ENCODE measurements at regions not wholly inside any gene's neighbourhood (a gene's known extent, or its start where the extent isn't known, plus 50 kb on each side); places are given as distances from the start of the nearest gene placed in this dataset.

DNA sequence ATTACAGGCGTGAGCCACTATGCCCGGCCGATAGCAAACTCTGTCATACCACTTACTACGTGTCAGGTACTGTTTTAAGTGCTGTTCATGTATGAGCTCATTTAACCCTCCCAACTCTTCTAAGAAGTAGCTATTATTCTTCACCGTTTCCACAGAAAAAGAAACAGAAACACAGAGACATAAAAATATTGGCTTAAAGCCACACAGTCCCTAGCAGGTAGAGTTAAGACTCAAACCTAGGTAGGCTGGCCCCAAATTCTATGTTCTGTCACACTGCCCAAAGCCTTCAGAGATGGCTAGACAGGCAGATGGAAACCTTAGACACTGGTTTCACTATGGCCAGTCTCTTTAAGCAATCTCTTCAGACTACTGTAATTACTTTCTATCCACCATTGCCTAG, 149.8 kb upstream of the KCNMB2 start:
- Histone ChIP-seq H3K9me3 (no peaks in the 10 kb centered on the region), H3K27ac (replicated peaks in 1 of 4) (no peak overlapping the region), H3K4me3 (no peak overlapping the region), H3K4me1 (peaks cover 28 to 39% (median 37%) of the 10 kb centered on the region in 4 donors), H3K36me3 (no peaks in the 10 kb centered on the region), H3K27me3 (no peaks in the 10 kb centered on the region)
- TF ChIP-seq EP300 (IDR thresholded peaks at IDR 0.05) (no peak), POLR2A (IDR thresholded peaks at IDR 0.05; ENCODE audit: low read depth) (no peak), POLR2AphosphoS5 (IDR thresholded peaks at IDR 0.05) (no peak)
- TF ChIP-seq, protein P1, sequence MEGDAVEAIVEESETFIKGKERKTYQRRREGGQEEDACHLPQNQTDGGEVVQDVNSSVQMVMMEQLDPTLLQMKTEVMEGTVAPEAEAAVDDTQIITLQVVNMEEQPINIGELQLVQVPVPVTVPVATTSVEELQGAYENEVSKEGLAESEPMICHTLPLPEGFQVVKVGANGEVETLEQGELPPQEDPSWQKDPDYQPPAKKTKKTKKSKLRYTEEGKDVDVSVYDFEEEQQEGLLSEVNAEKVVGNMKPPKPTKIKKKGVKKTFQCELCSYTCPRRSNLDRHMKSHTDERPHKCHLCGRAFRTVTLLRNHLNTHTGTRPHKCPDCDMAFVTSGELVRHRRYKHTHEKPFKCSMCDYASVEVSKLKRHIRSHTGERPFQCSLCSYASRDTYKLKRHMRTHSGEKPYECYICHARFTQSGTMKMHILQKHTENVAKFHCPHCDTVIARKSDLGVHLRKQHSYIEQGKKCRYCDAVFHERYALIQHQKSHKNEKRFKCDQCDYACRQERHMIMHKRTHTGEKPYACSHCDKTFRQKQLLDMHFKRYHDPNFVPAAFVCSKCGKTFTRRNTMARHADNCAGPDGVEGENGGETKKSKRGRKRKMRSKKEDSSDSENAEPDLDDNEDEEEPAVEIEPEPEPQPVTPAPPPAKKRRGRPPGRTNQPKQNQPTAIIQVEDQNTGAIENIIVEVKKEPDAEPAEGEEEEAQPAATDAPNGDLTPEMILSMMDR (IDR thresholded peaks at IDR 0.05): no peak
- WGBS: 92% methylated on average over 5 of the region's 5 CpGs
- intact Hi-C loops (cut with DNase I): loop anchor here (5.0 to 10.0 kb wide), 3 partner anchors 1192 to 1874 kb away; partner anchors contain the start of gene TBL1XR1
- DNase-seq (ENCODE audit: extremely low spot score): no peak

DNA sequence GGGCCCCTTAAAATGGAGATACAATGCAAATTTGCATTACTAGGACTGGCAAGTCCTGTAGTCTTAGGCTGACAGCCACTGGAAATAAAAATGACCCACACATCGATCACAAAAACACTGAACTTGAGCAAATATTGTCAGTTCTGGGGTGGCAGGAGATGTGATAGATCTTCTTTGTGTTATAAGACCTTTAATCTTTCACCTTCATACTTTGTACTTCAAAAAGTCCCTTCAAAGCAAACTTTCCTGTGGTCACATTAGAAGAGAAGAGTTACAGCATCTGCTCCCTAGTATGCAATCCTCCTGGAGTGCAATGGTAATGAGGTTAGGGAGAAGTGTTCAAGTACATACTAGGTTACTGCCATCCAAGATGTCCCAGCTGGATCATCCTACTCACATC, 149.4 kb upstream of the KCNMB2 start:
- DNase-seq (ENCODE audit: extremely low spot score): no peak
- Histone ChIP-seq H3K27me3 (no peaks in the 10 kb centered on the region), H3K36me3 (no peaks in the 10 kb centered on the region), H3K27ac (replicated peaks in 1 of 4) (no peak overlapping the region), H3K4me3 (no peak overlapping the region), H3K4me1 (peaks cover 28 to 36% (median 35%) of the 10 kb centered on the region in 4 donors), H3K9me3 (no peaks in the 10 kb centered on the region)
- TF ChIP-seq, protein P1 (IDR thresholded peaks at IDR 0.05): no peak
- TF ChIP-seq POLR2AphosphoS5 (IDR thresholded peaks at IDR 0.05): no peak
- TF ChIP-seq EP300 (IDR thresholded peaks at IDR 0.05): no peak
- no peak for TF ChIP-seq POLR2A (IDR thresholded peaks at IDR 0.05; ENCODE audit: low read depth)
- intact Hi-C loops (cut with DNase I): loop anchor here (5.0 to 10.0 kb wide), 3 partner anchors 1192 to 1875 kb away; partner anchors contain the start of gene TBL1XR1
- WGBS: 93% methylated on average over 1 of the region's 1 CpG

DNA sequence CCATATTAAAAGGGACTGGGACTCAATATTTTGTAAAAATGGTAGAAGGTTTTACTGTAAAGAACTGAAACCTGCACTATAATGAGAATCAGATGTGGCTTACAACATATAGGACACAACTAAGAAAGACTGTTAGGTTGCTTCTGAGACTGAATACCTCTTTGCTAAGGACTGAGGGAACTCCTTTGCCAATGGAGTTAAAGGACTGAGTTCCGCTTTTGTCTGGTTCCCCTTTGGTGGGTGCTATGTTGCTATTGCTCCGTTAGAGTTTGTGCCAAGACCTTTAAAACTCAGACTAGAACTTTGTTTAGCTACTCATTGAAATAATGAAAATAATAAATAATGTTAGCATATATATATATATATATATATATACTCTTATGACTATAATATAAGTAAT, 147.8 kb upstream of the KCNMB2 start:
- no peak overlapping the region for H3K4me3 ChIP-seq
- H3K27ac ChIP-seq (replicated peaks in 1 of 4): no peak overlapping the region
- WGBS: 73% methylated on average over 2 of the region's 2 CpGs
- H3K9me3 ChIP-seq: no peaks in the 10 kb centered on the region
- H3K36me3 ChIP-seq: no peaks in the 10 kb centered on the region
- TF ChIP-seq POLR2A (IDR thresholded peaks at IDR 0.05; ENCODE audit: low read depth): no peak
- TF ChIP-seq EP300 (IDR thresholded peaks at IDR 0.05): no peak
- TF ChIP-seq, protein P1 (IDR thresholded peaks at IDR 0.05): no peak
- no peak for TF ChIP-seq POLR2AphosphoS5 (IDR thresholded peaks at IDR 0.05)
- intact Hi-C loops (cut with DNase I): loop anchor here (5.0 to 10.0 kb wide), 3 partner anchors 1194 to 1876 kb away; partner anchors contain the start of gene TBL1XR1
- DNase-seq (ENCODE audit: extremely low spot score): no peak
- H3K4me1 ChIP-seq: peaks cover 12 to 32% (median 29%) of the 10 kb centered on the region in 4 donors
- H3K27me3 ChIP-seq: no peaks in the 10 kb centered on the region

DNA sequence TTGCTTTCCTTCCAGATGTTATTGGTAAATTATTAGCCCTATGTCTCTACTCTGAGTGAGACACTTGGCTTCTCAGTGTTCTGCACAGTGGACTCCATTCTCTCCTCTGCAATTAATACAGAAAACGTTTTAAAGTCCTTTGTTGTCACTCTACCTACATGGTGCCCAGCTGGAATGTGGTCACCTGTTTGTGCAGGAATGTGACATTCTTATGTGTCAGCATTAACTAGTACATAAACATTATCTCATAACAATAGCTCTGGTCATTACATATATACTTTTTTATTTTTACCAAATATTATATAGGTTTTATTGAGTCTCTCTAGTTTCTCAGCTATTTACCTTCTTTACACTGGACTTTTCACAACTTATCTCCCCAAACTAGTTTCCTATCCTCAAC, 147.0 kb upstream of the KCNMB2 start:
- WGBS: 61% methylated on average over 1 of the region's 1 CpG
- no peak overlapping the region for H3K4me3 ChIP-seq
- no peaks in the 10 kb centered on the region for H3K27me3 ChIP-seq
- H3K27ac ChIP-seq (replicated peaks in 1 of 4): no peak overlapping the region
- no peak for DNase-seq (ENCODE audit: extremely low spot score)
- peaks cover 9 to 32% (median 21%) of the 10 kb centered on the region in 4 donors for H3K4me1 ChIP-seq
- no peaks in the 10 kb centered on the region for H3K9me3 ChIP-seq
- H3K36me3 ChIP-seq: no peaks in the 10 kb centered on the region
- no peak for TF ChIP-seq POLR2A (IDR thresholded peaks at IDR 0.05; ENCODE audit: low read depth)
- TF ChIP-seq, protein P1 (IDR thresholded peaks at IDR 0.05): no peak
- TF ChIP-seq POLR2AphosphoS5 (IDR thresholded peaks at IDR 0.05): no peak
- TF ChIP-seq EP300 (IDR thresholded peaks at IDR 0.05): no peak
- intact Hi-C loops (cut with DNase I): loop anchor here (5.0 to 10.0 kb wide), 3 partner anchors 1194 to 1877 kb away; partner anchors contain the start of gene TBL1XR1

DNA sequence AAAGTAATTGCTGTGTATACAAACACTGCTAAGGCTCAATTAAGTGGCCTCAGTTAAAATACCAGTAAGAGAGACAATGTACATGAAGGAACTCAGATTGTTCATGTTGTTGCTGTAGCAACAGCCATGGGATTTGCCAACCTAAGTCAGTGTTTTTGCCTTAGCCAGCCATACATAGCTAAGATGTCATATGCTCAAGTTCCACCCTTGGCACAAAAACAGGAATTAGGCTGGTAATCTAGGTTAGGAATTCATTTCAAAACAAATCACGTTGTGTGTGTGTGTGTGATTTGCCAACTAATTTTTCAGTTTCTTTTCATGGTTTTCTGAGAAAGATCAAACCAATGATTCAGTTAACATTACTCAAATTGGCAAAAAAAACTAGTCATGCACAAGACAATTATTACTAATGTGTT, 143.7 kb upstream of the KCNMB2 start:
- no peaks in the 10 kb centered on the region for H3K36me3 ChIP-seq
- DNase-seq (ENCODE audit: extremely low spot score): no peak

More for the DNA sequence above, 143.7 kb upstream of the KCNMB2 start:
- peak overlapping the region in 1 of 4 donors; percentile 56 for H3K27ac ChIP-seq (replicated peaks in 1 of 4)
- H3K4me1 ChIP-seq: peaks cover 0 to 23% (median 9%) of the 10 kb centered on the region in 4 donors
- TF ChIP-seq, protein P1 (IDR thresholded peaks at IDR 0.05): no peak
- TF ChIP-seq EP300 (IDR thresholded peaks at IDR 0.05) (no peak), POLR2A (IDR thresholded peaks at IDR 0.05; ENCODE audit: low read depth) (no peak), POLR2AphosphoS5 (IDR thresholded peaks at IDR 0.05) (no peak)
- intact Hi-C loops (cut with DNase I): no loop called here
- H3K27me3 ChIP-seq: no peaks in the 10 kb centered on the region
- no peak overlapping the region for H3K4me3 ChIP-seq
- no peaks in the 10 kb centered on the region for H3K9me3 ChIP-seq
- WGBS: 5% methylated on average over 1 of the region's 1 CpG
